ENCODE measurements at regions not wholly inside any gene's neighbourhood (a gene's known extent, or its start where the extent isn't known, plus 50 kb on each side); places are given as distances from the start of the nearest gene placed in this dataset.

DNA sequence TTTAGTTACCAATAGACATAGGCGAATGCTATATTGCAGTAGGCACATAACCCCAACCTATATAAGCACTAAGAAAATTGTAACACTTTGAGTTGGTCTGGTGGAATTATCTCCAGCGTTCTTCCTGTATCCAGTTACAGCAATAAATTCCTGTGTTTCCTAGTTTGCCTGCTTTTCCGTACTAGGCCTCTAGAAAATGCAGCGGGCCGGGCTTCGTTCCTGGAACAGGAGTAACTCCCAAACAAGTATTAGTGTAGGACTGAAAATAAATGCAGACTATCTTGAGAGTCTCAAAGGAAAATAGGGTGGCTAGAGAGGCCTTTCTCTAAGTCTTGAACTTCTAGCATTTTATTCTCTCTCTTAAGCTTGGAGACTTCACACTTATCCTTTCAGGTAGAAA is 159.8 kb downstream of the OR13H1 start:
- H3K9ac ChIP-seq (ENCODE audit: low read length in 2 of 2): no peak overlapping the region
- H3K36me3 ChIP-seq (ENCODE audit: control insufficient read depth in 2 of 2, insufficient read depth in 2 of 2, low read length in 2 of 2): no peaks in the 10 kb centered on the region
- no peak overlapping the region for H3K27ac ChIP-seq (ENCODE audit: low read length)
- H3K27me3 ChIP-seq (ENCODE audit: control insufficient read depth in 1 of 2, insufficient read depth in 2 of 2, low read length in 2 of 2): no peaks in the 10 kb centered on the region
- H3K4me3 ChIP-seq (ENCODE audit: low read length in 2 of 2): peak overlapping the region in 1 of 2 donors; percentile 78
- H3K4me1 ChIP-seq (ENCODE audit: control insufficient read depth, insufficient read depth, low read length): no peaks in the 10 kb centered on the region
- H3K9me3 ChIP-seq (ENCODE audit: control insufficient read depth in 2 of 2, low read length in 2 of 2): no peaks in the 10 kb centered on the region

- Histone ChIP-seq H3K9me3 (ENCODE audit: control insufficient read depth in 2 of 2, low read length in 2 of 2) (no peaks in the 10 kb centered on the region), H3K4me1 (ENCODE audit: control insufficient read depth, insufficient read depth, low read length) (no peaks in the 10 kb centered on the region), H3K27me3 (ENCODE audit: control insufficient read depth in 1 of 2, insufficient read depth in 2 of 2, low read length in 2 of 2) (no peaks in the 10 kb centered on the region), H3K27ac (ENCODE audit: low read length) (peak overlapping the region; percentile 55), H3K9ac (ENCODE audit: low read length in 2 of 2) (peak overlapping the region in 1 of 2 donors; percentile 60), H3K36me3 (ENCODE audit: control insufficient read depth in 2 of 2, insufficient read depth in 2 of 2, low read length in 2 of 2) (no peaks in the 10 kb centered on the region), H3K4me3 (ENCODE audit: low read length in 2 of 2) (peak overlapping the region in 1 of 2 donors; percentile 78)
Measured at GRCh38 chrX:131704136-131704695, 160.3 kb downstream of the OR13H1 start.

DNA sequence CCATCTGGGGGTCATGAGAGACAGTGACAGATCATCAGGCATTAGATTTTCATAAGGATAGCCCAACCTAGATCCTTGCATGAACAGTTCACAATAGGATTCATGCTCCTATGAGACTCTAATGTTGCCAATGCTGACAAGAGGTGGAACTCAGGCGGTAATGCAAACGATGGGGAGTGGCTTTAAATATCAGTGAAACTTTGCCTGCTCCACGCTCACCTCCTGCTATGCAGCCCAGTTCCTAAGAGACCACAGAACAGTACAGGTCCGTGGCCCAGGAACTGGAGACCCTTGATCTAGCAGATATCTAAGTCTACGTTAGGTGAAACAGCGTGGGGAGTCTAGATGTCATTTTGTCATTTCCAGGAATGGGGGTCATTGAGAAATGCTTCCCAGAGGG is 165.7 kb downstream of the OR13H1 start:
- Histone ChIP-seq H3K4me1 (ENCODE audit: control insufficient read depth, insufficient read depth, low read length) (peaks cover 3% of the 10 kb centered on the region), H3K27ac (ENCODE audit: low read length) (no peak overlapping the region), H3K4me3 (ENCODE audit: low read length in 2 of 2) (no peak overlapping the region)

GRCh38 chrX:131711478-131711867 is 167.6 kb downstream of the OR13H1 start:
- Histone ChIP-seq H3K27me3 (ENCODE audit: control insufficient read depth in 1 of 2, insufficient read depth in 2 of 2, low read length in 2 of 2) (no peaks in the 10 kb centered on the region), H3K4me3 (ENCODE audit: low read length in 2 of 2) (peak overlapping the region in 1 of 2 donors; percentile 58)

More for the DNA sequence above, 165.7 kb downstream of the OR13H1 start:
- Histone ChIP-seq H3K9me3 (ENCODE audit: control insufficient read depth in 2 of 2, low read length in 2 of 2) (no peaks in the 10 kb centered on the region), H3K36me3 (ENCODE audit: control insufficient read depth in 2 of 2, insufficient read depth in 2 of 2, low read length in 2 of 2) (no peaks in the 10 kb centered on the region), H3K27me3 (ENCODE audit: control insufficient read depth in 1 of 2, insufficient read depth in 2 of 2, low read length in 2 of 2) (no peaks in the 10 kb centered on the region), H3K9ac (ENCODE audit: low read length in 2 of 2) (no peak overlapping the region)

GRCh38 chrX:131723646-131724045 is 179.8 kb downstream of the OR13H1 start:
- H3K27ac ChIP-seq (ENCODE audit: low read length): no peak overlapping the region
- H3K27me3 ChIP-seq (ENCODE audit: control insufficient read depth in 1 of 2, insufficient read depth in 2 of 2, low read length in 2 of 2): peaks cover 0 to 2% of the 10 kb centered on the region in 2 donors
- H3K9ac ChIP-seq (ENCODE audit: low read length in 2 of 2): no peak overlapping the region
- H3K4me1 ChIP-seq (ENCODE audit: control insufficient read depth, insufficient read depth, low read length): no peaks in the 10 kb centered on the region
- no peak overlapping the region for H3K4me3 ChIP-seq (ENCODE audit: low read length in 2 of 2)
- no peaks in the 10 kb centered on the region for H3K9me3 ChIP-seq (ENCODE audit: control insufficient read depth in 2 of 2, low read length in 2 of 2)
- H3K36me3 ChIP-seq (ENCODE audit: control insufficient read depth in 2 of 2, insufficient read depth in 2 of 2, low read length in 2 of 2): no peaks in the 10 kb centered on the region

More at GRCh38 chrX:131711478-131711867, 167.6 kb downstream of the OR13H1 start:
- H3K9me3 ChIP-seq (ENCODE audit: control insufficient read depth in 2 of 2, low read length in 2 of 2): no peaks in the 10 kb centered on the region
- no peak overlapping the region for H3K9ac ChIP-seq (ENCODE audit: low read length in 2 of 2)
- H3K36me3 ChIP-seq (ENCODE audit: control insufficient read depth in 2 of 2, insufficient read depth in 2 of 2, low read length in 2 of 2): no peaks in the 10 kb centered on the region
- no peak overlapping the region for H3K27ac ChIP-seq (ENCODE audit: low read length)
- peaks cover 3% of the 10 kb centered on the region for H3K4me1 ChIP-seq (ENCODE audit: control insufficient read depth, insufficient read depth, low read length)

DNA sequence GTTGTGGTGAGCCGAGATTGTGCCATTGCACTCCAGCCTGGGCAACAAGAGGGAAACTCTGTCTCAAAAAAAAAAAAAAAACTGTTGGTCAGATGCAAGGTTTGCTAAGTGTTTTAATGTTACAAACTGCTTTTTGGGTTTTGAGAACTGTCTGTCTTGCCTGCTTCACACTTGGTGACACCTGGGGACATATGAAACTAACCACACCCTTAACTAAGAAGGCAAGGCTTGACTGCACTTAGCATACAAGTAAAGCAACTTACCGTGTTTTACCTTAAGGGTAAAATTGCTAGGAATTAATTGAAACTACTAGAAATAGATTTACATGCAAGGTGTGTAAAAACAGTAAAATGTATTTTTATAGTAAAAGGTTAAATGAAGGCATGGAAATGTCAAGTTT is 180.4 kb downstream of the OR13H1 start:
- no peaks in the 10 kb centered on the region for H3K9me3 ChIP-seq (ENCODE audit: control insufficient read depth in 2 of 2, low read length in 2 of 2)
- no peaks in the 10 kb centered on the region for H3K36me3 ChIP-seq (ENCODE audit: control insufficient read depth in 2 of 2, insufficient read depth in 2 of 2, low read length in 2 of 2)
- peaks cover 0 to 2% of the 10 kb centered on the region in 2 donors for H3K27me3 ChIP-seq (ENCODE audit: control insufficient read depth in 1 of 2, insufficient read depth in 2 of 2, low read length in 2 of 2)
- H3K9ac ChIP-seq (ENCODE audit: low read length in 2 of 2): no peak overlapping the region
- H3K4me3 ChIP-seq (ENCODE audit: low read length in 2 of 2): no peak overlapping the region
- no peak overlapping the region for H3K27ac ChIP-seq (ENCODE audit: low read length)
- no peaks in the 10 kb centered on the region for H3K4me1 ChIP-seq (ENCODE audit: control insufficient read depth, insufficient read depth, low read length)

DNA sequence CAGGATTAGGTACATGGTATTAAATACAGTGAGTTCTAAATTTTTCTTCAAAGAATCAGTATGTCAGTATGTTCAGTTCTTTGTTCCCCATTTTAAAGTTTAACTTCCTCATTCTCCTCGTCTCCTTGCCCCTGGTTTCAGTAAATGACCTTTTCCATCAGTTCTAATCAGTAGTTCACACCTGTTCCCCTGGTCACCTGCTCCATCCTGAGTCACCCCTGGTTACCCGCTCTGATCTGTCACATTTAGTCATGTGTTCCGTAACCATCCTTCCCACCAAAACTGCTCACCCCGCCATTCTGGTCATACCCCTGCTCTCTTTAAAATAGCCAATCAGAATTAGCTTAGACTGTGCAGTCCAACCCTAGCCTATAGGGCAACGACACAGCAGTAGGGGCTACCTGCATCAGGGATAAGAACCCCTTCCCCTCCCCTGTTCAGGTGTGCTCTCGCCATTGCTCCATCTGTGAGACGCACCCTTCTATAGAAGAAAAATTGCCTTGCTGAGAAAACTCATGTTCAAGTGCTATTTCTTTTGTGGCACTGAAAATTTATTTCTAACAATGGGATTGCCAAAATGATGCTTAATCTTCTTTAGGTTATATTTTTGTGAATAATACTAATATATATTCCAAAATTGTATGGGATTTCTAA is 181.3 kb downstream of the OR13H1 start:
- Histone ChIP-seq H3K9me3 (ENCODE audit: control insufficient read depth in 2 of 2, low read length in 2 of 2) (no peaks in the 10 kb centered on the region), H3K4me3 (ENCODE audit: low read length in 2 of 2) (no peak overlapping the region), H3K9ac (ENCODE audit: low read length in 2 of 2) (no peak overlapping the region), H3K27me3 (ENCODE audit: control insufficient read depth in 1 of 2, insufficient read depth in 2 of 2, low read length in 2 of 2) (peaks cover 0 to 2% of the 10 kb centered on the region in 2 donors), H3K27ac (ENCODE audit: low read length) (no peak overlapping the region), H3K4me1 (ENCODE audit: control insufficient read depth, insufficient read depth, low read length) (peaks cover 2% of the 10 kb centered on the region), H3K36me3 (ENCODE audit: control insufficient read depth in 2 of 2, insufficient read depth in 2 of 2, low read length in 2 of 2) (no peaks in the 10 kb centered on the region)

- no peak overlapping the region for H3K9ac ChIP-seq (ENCODE audit: low read length in 2 of 2)
- H3K4me3 ChIP-seq (ENCODE audit: low read length in 2 of 2): peak overlapping the region in 1 of 2 donors; percentile 76
- H3K27ac ChIP-seq (ENCODE audit: low read length): no peak overlapping the region
- H3K36me3 ChIP-seq (ENCODE audit: control insufficient read depth in 2 of 2, insufficient read depth in 2 of 2, low read length in 2 of 2): no peaks in the 10 kb centered on the region
- no peaks in the 10 kb centered on the region for H3K27me3 ChIP-seq (ENCODE audit: control insufficient read depth in 1 of 2, insufficient read depth in 2 of 2, low read length in 2 of 2)
- H3K9me3 ChIP-seq (ENCODE audit: control insufficient read depth in 2 of 2, low read length in 2 of 2): no peaks in the 10 kb centered on the region
- peaks cover 2% of the 10 kb centered on the region for H3K4me1 ChIP-seq (ENCODE audit: control insufficient read depth, insufficient read depth, low read length)
Measured at GRCh38 chrX:131727778-131728177, 183.9 kb downstream of the OR13H1 start.

- H3K27ac ChIP-seq (ENCODE audit: low read length): peak overlapping the region; percentile 92
- peak overlapping the region in 1 of 2 donors; percentile 76 for H3K4me3 ChIP-seq (ENCODE audit: low read length in 2 of 2)
- H3K9ac ChIP-seq (ENCODE audit: low read length in 2 of 2): peak overlapping the region in 1 of 2 donors; percentile 87
- peaks cover 2% of the 10 kb centered on the region for H3K4me1 ChIP-seq (ENCODE audit: control insufficient read depth, insufficient read depth, low read length)
- no peaks in the 10 kb centered on the region for H3K27me3 ChIP-seq (ENCODE audit: control insufficient read depth in 1 of 2, insufficient read depth in 2 of 2, low read length in 2 of 2)
- H3K9me3 ChIP-seq (ENCODE audit: control insufficient read depth in 2 of 2, low read length in 2 of 2): no peaks in the 10 kb centered on the region
- no peaks in the 10 kb centered on the region for H3K36me3 ChIP-seq (ENCODE audit: control insufficient read depth in 2 of 2, insufficient read depth in 2 of 2, low read length in 2 of 2)
Measured at GRCh38 chrX:131728295-131729145, 184.6 kb downstream of the OR13H1 start.

DNA sequence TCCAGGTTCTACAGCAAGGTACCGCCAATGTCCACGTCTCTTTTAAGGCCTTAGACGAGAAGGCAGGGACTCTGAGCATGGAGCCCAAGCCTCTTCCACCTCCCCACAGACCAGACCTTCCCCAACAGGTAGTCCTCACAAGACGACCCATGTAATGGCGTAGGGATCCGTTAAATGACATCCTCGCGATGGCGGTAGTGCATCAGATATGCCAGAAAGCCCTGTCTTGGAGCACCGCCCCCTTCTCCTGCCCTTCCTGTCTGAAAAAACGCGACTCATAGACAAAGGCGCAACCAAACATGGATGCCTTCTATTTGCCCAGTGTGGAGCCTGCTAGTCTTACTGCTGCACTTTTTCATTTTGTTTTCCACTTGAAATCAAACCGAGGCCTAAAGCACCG is 185.4 kb downstream of the OR13H1 start:
- no peaks in the 10 kb centered on the region for H3K27me3 ChIP-seq (ENCODE audit: control insufficient read depth in 1 of 2, insufficient read depth in 2 of 2, low read length in 2 of 2)
- peak overlapping the region in 1 of 2 donors; percentile 87 for H3K9ac ChIP-seq (ENCODE audit: low read length in 2 of 2)
- peak overlapping the region in 1 of 2 donors; percentile 76 for H3K4me3 ChIP-seq (ENCODE audit: low read length in 2 of 2)

More for the DNA sequence above, 185.4 kb downstream of the OR13H1 start:
- Histone ChIP-seq H3K9me3 (ENCODE audit: control insufficient read depth in 2 of 2, low read length in 2 of 2) (no peaks in the 10 kb centered on the region), H3K27ac (ENCODE audit: low read length) (peak overlapping the region; percentile 92), H3K4me1 (ENCODE audit: control insufficient read depth, insufficient read depth, low read length) (peaks cover 3% of the 10 kb centered on the region), H3K36me3 (ENCODE audit: control insufficient read depth in 2 of 2, insufficient read depth in 2 of 2, low read length in 2 of 2) (no peaks in the 10 kb centered on the region)

Data from stomach smooth muscle (tissue), 2 donors.